ENCODE measurements at regions not wholly inside any gene's neighbourhood (a gene's known extent, or its start where the extent isn't known, plus 50 kb on each side); places are given as distances from the start of the nearest gene placed in this dataset.

- no peaks in the 10 kb centered on the region for H4K20me1 ChIP-seq (ENCODE audit: insufficient read depth, low read length)
- TF ChIP-seq CTCF (conservative IDR thresholded peaks at IDR 0.05; ENCODE audit: low read length): no peak
- TF ChIP-seq EZH2phosphoT487 (IDR thresholded peaks at IDR 0.05; ENCODE audit: borderline replicate concordance, low read depth, low read length): no peak
- H3K9me3 ChIP-seq (ENCODE audit: low read length): no peaks in the 10 kb centered on the region
- DNase-seq (ENCODE audit: low spot score): no peak
- BruUV-seq (replicated peaks): no TSS peak
- H3K4me2 ChIP-seq (ENCODE audit: low read length): no peak overlapping the region
- H3K4me3 ChIP-seq (ENCODE audit: low read depth, low read length, poor library complexity, severe bottlenecking): no peak overlapping the region
- H3K27ac ChIP-seq (ENCODE audit: low read depth, low read length, poor library complexity, severe bottlenecking): no peak overlapping the region
- POLR2A ChIA-PET: no interaction called here
- no peaks in the 10 kb centered on the region for H3K4me1 ChIP-seq (ENCODE audit: insufficient read depth, low read length, poor library complexity, severe bottlenecking)
- H3K36me3 ChIP-seq (ENCODE audit: insufficient read depth, low read length): no peaks in the 10 kb centered on the region
- no peaks in the 10 kb centered on the region for H3K79me2 ChIP-seq (ENCODE audit: insufficient read depth, low read depth, low read length)
- CTCF ChIA-PET (ENCODE audit: unreplicated experiment): no interaction called here
- intact Hi-C loops (cut with micrococcal nuclease; ENCODE audit: unreplicated experiment): no loop called here
- no peak overlapping the region for H2AFZ ChIP-seq (ENCODE audit: low read length)
- H3K9me2 ChIP-seq (ENCODE audit: insufficient read depth, low read length): no peaks in the 10 kb centered on the region
These were observed 53.4 kb downstream of the ABCC12 start for GRCh38 chr16:48102083-48103008.

GRCh38 chr16:48101069-48101674 lies 54.6 kb downstream of the ABCC12 start:
- Histone ChIP-seq H3K4me2 (ENCODE audit: low read length) (no peak overlapping the region), H3K9me2 (ENCODE audit: insufficient read depth, low read length) (no peaks in the 10 kb centered on the region), H3K79me2 (ENCODE audit: insufficient read depth, low read depth, low read length) (no peaks in the 10 kb centered on the region), H3K36me3 (ENCODE audit: insufficient read depth, low read length) (no peaks in the 10 kb centered on the region), H2AFZ (ENCODE audit: low read length) (no peak overlapping the region), H3K9me3 (ENCODE audit: low read length) (no peaks in the 10 kb centered on the region), H3K27ac (ENCODE audit: low read depth, low read length, poor library complexity, severe bottlenecking) (no peak overlapping the region), H3K4me3 (ENCODE audit: low read depth, low read length, poor library complexity, severe bottlenecking) (no peak overlapping the region), H3K4me1 (ENCODE audit: insufficient read depth, low read length, poor library complexity, severe bottlenecking) (no peaks in the 10 kb centered on the region), H4K20me1 (ENCODE audit: insufficient read depth, low read length) (no peaks in the 10 kb centered on the region)
- intact Hi-C loops (cut with micrococcal nuclease; ENCODE audit: unreplicated experiment): no loop called here
- no TSS peak for BruUV-seq (replicated peaks)
- ChIA-PET POLR2A (no interaction called here), CTCF (ENCODE audit: unreplicated experiment) (no interaction called here)
- DNase-seq (ENCODE audit: low spot score): no peak
- TF ChIP-seq CTCF (conservative IDR thresholded peaks at IDR 0.05; ENCODE audit: low read length): no peak
- no peak for TF ChIP-seq EZH2phosphoT487 (IDR thresholded peaks at IDR 0.05; ENCODE audit: borderline replicate concordance, low read depth, low read length)

- no peaks in the 10 kb centered on the region for H3K9me3 ChIP-seq (ENCODE audit: low read length)
- no peak overlapping the region for H3K4me3 ChIP-seq (ENCODE audit: low read depth, low read length, poor library complexity, severe bottlenecking)
- TF ChIP-seq EZH2phosphoT487 (IDR thresholded peaks at IDR 0.05; ENCODE audit: borderline replicate concordance, low read depth, low read length) (no peak), CTCF (conservative IDR thresholded peaks at IDR 0.05; ENCODE audit: low read length) (no peak)
- no peaks in the 10 kb centered on the region for H3K9me2 ChIP-seq (ENCODE audit: insufficient read depth, low read length)
- no peaks in the 10 kb centered on the region for H3K36me3 ChIP-seq (ENCODE audit: insufficient read depth, low read length)
- no TSS peak for BruUV-seq (replicated peaks)
- H2AFZ ChIP-seq (ENCODE audit: low read length): no peak overlapping the region
- ChIA-PET CTCF (ENCODE audit: unreplicated experiment) (no interaction called here), POLR2A (no interaction called here)
- H3K4me2 ChIP-seq (ENCODE audit: low read length): no peak overlapping the region
- no peak overlapping the region for H3K27ac ChIP-seq (ENCODE audit: low read depth, low read length, poor library complexity, severe bottlenecking)
- no peaks in the 10 kb centered on the region for H3K4me1 ChIP-seq (ENCODE audit: insufficient read depth, low read length, poor library complexity, severe bottlenecking)
- intact Hi-C loops (cut with micrococcal nuclease; ENCODE audit: unreplicated experiment): no loop called here
- no peaks in the 10 kb centered on the region for H4K20me1 ChIP-seq (ENCODE audit: insufficient read depth, low read length)
- H3K79me2 ChIP-seq (ENCODE audit: insufficient read depth, low read depth, low read length): no peaks in the 10 kb centered on the region
- DNase-seq (ENCODE audit: low spot score): no peak
These were observed 56.3 kb downstream of the ABCC12 start for GRCh38 chr16:48099455-48099854.

Measured in OCI-LY7 (cell line).